Stimulated activated CD4-positive, alpha-beta T cell treated with anti-CD3 and anti-CD28 coated beads, Interleukin-2, amount 100 ng/mL, for 48 hours (primary cell): ENCODE measurements at regions not wholly inside any gene's neighbourhood (a gene's known extent, or its start where the extent isn't known, plus 50 kb on each side); places are given as distances from the start of the nearest gene placed in this dataset.
A peak's percentile ranks its signal among the peaks of the same experiment; 100 is the strongest.

Experiments used
- DNase-seq, 2 donors: peaks; one replicate each; pipeline ENCODE4 v3.0.0-alpha.2; 2020

GRCh38 chr9:86470326-86470725, 116.1 kb upstream of the TUT7 start:
- DNase-seq, result no peak

DNA sequence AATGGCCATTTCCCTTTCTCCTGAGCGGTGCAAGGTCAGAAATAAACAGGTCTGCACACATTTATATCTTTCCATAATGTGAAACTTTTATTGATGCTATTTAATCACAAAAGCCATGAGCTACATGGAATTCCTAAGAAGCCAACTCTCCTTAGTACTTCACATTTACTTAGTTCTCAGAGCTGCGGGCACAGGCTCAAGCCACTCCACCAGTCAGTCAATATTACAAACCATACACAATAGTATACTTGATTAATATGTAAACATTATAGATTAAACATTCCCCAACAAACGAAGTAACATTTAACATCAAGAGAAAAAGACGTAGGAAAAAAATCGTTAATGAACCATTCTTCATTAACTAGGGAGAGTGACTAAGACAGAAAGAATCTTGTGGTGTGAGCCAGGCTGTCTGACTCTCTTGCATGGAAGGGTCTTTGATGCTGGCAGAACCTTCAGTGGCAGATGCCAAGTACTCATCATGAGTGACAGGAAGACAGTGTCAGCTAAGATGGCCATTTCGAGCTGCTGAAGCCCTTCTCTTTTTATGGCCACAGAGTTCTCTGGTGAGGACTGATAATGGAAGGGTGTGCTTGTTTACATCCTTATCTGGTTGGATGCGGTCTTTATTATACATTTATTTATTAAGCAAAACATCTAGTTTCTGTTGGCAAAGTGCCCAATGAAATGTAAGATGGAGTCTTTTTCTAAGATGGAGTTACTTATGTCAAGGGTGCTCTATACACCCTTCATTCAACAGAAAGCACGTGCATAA, 115.5 kb upstream of the TUT7 start:
- DNase-seq, result no peak

DNA sequence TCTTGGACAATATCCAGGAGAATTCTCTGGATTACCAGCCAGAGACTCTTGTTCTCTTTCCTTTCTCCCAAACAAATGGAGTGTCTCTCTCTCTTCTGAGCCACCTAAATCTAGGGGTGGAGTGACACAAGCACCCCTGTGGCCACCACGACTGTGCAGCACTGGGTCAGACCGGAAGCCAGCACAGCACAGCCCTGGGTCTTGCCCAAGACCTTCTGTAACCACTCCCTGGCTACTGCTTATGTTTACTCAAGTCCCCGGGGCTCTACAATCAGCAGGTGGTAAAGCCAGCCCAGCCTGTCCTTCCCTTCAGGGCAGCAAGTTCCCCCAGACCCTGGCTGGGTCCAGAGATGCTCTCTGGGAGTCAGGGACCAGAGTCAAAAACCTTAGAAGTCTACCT, 110.0 kb upstream of the TUT7 start:
- DNase-seq, result no peak

- no peak for DNase-seq
Measured at GRCh38 chr9:86460216-86461002, 106.2 kb upstream of the TUT7 start.

DNA sequence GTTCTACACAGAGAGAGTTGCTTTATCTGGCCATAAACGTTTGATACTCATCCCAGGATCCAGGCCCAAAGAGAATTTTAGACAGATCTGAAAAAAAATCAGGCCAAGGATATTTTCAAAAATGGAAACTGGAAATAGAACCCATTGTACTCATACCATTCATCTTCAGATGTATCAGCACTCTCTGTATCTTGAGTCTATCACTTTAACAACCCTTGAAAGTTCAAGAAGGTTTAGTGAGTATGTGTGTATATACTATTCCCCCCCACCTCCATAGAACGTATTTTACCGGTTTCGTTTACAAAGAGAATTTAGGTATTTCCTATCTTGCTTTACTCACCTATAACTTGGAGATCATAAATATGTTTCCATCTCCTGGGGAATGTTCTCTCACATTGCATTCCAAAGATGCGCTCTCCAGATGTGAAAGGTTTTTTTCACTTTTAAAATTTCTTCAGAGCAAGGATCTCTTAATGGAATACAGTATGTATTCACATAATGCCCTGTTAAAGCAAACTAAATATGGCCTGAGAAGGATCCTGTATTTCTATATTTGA, 105.5 kb upstream of the TUT7 start:
- no peak for DNase-seq

DNA sequence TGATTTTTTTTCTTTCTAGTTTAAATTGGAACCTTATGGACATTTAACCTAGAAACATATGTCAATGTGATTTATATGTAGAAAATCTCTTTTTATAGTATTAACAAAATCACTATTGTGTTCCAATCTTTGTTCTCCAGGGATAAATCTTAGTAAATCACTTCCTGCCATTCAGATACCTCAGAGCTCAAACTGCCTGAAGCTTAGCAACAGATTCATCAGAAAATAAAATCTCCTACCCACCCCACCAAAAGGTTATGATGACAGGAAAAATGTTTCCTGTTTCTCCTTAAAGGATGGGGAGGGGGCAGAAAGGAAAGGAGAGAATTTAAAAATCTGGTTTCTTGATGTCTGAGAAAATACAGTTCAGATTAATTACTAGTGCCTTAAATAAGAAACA, 105.0 kb upstream of the TUT7 start:
- DNase-seq, result no peak

DNA sequence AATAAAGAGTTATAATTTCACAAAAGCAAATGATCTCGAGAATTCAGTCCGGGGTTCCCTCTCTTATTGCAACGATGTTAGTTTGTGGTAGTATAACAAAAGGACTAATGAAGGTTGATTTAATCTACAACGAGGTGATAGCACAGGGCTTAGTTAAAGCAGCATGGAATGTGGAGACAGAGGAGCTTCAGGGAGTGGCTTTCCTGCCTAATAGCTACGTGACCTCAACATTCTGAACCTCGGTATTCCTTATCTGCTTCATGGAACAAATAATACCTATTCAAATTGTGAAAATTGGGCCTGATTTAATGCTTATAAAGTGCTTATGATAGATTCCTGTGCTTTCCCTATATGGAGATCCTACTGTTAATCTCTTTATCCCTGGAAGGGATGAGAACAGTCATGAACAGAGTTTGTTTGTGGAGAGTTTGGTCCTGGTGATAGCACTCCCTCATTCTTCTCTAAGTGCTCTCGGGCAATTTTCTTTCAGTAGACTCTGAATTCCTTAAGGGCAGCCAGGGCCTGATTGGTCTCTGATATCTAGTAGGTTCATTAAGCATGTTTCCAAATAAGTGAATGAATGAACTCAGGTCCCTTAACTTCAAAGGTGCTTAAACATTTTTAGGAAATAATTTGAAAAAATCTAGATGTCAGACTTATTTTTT, 104.1 kb upstream of the TUT7 start:
- no peak for DNase-seq

DNA sequence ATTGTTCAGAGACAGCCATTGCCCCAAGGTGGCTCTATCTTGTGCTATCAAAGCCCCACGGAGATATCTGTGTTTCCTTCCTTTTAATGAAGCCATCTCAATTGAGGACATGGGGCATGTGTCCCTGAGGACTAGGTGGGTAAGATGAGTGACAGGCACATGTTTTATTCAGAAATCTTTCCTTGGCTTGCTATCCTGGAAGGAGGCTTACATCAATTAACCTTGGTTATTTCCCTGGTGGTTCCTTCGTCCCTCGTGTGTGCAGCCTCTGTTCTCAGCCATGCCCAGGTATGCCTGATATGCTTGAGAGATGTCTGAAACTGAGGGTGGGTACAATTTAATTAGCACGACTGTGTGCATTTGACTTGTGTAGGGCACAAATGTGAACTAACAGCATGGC, 102.2 kb upstream of the TUT7 start:
- no peak for DNase-seq

- DNase-seq, result no peak
Measured at GRCh38 chr9:86454701-86455615, 100.7 kb upstream of the TUT7 start.

DNA sequence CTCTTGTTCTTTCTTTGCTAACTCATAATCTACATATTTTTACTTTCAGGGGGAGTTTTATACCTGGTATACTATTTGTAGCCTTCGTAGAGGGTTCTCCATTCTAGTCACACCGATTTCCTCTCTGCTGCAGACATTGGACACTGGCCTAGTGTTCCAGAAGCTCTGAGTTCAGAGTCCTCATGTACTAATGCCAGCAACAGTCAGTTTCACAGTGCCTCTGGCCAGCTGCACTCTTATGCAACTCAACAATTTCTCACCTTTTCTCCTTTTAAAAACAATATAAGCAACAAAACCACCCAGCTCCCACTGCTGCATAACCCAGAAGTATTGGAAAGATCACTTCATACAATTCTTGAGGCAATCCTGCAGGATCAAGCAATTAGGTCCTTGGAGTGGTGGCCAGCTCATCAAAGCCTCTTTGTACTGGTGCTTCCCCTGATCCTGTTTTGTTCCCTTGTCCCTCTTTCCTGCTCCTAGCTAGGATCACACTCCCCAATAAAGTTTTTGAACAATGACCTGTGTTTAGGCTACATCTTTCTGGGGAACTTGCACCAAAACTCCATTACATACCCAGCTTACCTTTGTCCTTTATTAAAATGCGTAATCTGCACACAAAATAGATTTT, 98.1 kb upstream of the TUT7 start:
- no peak for DNase-seq

DNA sequence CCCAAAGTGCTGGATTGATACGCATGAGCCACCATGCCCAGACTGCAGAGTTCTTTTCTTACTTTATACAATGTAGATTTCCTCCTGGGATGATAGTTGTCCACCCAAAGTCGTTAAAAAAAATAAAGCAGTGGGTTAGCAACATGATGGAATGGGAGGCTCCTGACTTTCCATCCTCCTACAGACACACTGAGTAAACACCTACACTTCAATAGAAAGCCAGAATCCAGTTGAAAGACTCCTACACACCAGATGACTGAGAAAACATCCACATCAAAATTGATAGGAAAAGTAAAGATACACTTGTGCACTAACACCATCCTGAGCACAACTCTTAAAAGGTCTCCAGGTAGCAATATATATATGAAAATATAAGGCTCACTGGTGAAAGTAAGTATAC, 95.0 kb upstream of the TUT7 start:
- no peak for DNase-seq

DNA sequence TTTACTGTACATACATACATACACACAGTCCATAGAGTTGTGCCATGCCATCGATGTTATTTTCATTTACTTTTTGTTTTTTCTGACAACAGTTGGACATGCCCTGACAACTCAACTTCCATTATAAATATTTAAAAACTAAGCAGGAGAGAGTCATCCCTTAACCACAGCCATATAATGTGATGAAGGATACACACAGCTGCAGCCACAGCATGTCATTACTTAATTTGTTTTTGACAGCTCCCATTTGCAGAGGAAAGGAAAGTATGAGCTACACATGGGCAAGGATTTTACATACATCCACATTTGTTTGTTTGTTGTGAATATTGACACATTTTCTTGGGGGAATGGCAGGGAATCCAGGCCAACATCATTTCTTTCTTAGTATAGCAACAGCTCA, 91.5 kb upstream of the TUT7 start:
- DNase-seq, result no peak

DNA sequence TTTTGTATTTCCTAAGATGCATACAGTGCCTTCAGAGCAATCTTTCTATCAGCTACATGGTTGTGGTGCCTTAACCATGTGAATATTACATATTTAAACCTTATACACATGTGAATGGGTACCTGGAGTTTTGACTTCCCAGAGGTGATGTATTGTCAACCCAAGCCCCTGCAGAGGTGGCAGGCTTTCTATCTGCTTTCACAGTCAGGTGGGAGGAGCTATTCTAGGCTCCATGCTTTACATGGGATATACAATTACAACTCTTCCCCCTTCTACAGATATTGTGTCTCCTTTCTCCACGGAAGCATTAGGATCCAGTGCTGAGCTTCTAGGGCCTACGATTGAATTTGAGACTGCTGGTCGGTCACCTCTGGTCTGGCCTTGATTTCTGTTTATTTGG, 89.8 kb upstream of the TUT7 start:
- no peak for DNase-seq

GRCh38 chr9:86434039-86434726, 80.0 kb upstream of the TUT7 start:
- no peak for DNase-seq

GRCh38 chr9:86424251-86424891, 70.2 kb upstream of the TUT7 start:
- DNase-seq, result no peak

GRCh38 chr9:86413971-86414880, 60.0 kb upstream of the TUT7 start:
- no peak for DNase-seq

GRCh38 chr9:86410281-86410680, 56.1 kb upstream of the TUT7 start:
- DNase-seq, result no peak

GRCh38 chr9:86408121-86408520, 53.9 kb upstream of the TUT7 start:
- no peak for DNase-seq

GRCh38 chr9:86407022-86407421, 52.8 kb upstream of the TUT7 start:
- DNase-seq, result peak; percentile 7 to 18

DNA sequence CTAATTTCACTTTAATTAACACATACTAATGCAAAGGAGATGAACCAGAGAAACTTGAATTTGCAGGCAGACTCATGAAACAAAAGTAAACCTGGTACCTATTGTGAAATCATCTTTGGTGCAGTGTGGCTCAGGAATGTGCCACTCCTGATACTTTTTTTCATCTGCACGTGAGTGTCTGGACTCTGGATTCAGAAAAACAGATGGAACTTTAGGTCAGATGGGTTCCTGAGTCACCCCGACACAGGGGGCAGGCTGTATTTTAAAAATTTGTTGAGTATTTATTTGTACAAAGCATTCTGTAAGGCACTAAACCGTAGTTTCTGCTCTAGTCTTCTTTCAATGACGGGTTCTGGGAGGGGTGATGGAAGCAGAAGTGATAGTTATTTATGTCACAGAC, 52.2 kb upstream of the TUT7 start:
- no peak for DNase-seq
